DMS153 treated with DMSO at 0.1 percent for 48 hours (cell line): ENCODE measurements at regions not wholly inside any gene's neighbourhood (a gene's known extent, or its start where the extent isn't known, plus 50 kb on each side); places are given as distances from the start of the nearest gene placed in this dataset.

Source experiments
- DNase-seq: peaks from one replicate; lab custom pipeline; 2025; ENCODE audit not compliant: unreplicated experiment; lab: John Stamatoyannopoulos, UW

GRCh38 chr10:110432814-110433565, 64.7 kb upstream of the DUSP5 start:
- DNase-seq = no peak

GRCh38 chr10:110433740-110434139, 64.0 kb upstream of the DUSP5 start:
- DNase-seq = no peak

GRCh38 chr10:110434489-110435096, 63.1 kb upstream of the DUSP5 start:
- DNase-seq = no peak

GRCh38 chr10:110436554-110437350, 61.0 kb upstream of the DUSP5 start:
- no peak for DNase-seq

- no peak for DNase-seq
Observed at GRCh38 chr10:110437351-110437605, 60.4 kb upstream of the DUSP5 start.

GRCh38 chr10:110437761-110438341, 59.9 kb upstream of the DUSP5 start:
- no peak for DNase-seq

- no peak for DNase-seq
Observed at GRCh38 chr10:110442746-110443145, 55.0 kb upstream of the DUSP5 start.

- DNase-seq = no peak
Observed at GRCh38 chr10:110443239-110444003, 54.3 kb upstream of the DUSP5 start.

GRCh38 chr10:110444004-110444337, 53.7 kb upstream of the DUSP5 start:
- no peak for DNase-seq

- no peak for DNase-seq
Observed at GRCh38 chr10:110445871-110446270, 51.8 kb upstream of the DUSP5 start.

- DNase-seq = no peak
Observed at GRCh38 chr10:110446277-110446676, 51.4 kb upstream of the DUSP5 start.

GRCh38 chr10:110446954-110447608, 50.6 kb upstream of the DUSP5 start:
- no peak for DNase-seq

GRCh38 chr10:110447886-110448285, 49.8 kb upstream of the DUSP5 start:
- DNase-seq = no peak
